ENCODE measurements at regions not wholly inside any gene's neighbourhood (a gene's known extent, or its start where the extent isn't known, plus 50 kb on each side); places are given as distances from the start of the nearest gene placed in this dataset.

DNA sequence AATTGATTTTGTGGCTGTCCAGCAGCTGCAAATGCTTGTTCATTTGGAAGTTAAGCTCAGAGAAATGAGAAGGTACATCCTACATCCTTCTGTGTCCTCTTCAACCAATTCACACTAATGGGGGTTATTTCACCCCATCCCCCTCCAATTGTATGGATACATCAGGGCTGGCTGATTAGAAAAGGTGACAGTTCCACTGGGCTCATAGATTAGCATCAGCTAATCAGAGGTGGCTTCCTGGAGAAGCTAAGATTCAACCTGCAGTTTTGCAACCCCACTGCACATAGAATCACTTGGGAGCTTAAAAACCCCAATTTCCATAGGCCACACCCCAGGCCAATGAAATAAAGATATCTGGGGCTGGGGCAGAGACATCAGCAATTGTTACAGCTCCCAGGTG, 217.7 kb upstream of the TLE3 start:
- TF ChIP-seq, protein P1, sequence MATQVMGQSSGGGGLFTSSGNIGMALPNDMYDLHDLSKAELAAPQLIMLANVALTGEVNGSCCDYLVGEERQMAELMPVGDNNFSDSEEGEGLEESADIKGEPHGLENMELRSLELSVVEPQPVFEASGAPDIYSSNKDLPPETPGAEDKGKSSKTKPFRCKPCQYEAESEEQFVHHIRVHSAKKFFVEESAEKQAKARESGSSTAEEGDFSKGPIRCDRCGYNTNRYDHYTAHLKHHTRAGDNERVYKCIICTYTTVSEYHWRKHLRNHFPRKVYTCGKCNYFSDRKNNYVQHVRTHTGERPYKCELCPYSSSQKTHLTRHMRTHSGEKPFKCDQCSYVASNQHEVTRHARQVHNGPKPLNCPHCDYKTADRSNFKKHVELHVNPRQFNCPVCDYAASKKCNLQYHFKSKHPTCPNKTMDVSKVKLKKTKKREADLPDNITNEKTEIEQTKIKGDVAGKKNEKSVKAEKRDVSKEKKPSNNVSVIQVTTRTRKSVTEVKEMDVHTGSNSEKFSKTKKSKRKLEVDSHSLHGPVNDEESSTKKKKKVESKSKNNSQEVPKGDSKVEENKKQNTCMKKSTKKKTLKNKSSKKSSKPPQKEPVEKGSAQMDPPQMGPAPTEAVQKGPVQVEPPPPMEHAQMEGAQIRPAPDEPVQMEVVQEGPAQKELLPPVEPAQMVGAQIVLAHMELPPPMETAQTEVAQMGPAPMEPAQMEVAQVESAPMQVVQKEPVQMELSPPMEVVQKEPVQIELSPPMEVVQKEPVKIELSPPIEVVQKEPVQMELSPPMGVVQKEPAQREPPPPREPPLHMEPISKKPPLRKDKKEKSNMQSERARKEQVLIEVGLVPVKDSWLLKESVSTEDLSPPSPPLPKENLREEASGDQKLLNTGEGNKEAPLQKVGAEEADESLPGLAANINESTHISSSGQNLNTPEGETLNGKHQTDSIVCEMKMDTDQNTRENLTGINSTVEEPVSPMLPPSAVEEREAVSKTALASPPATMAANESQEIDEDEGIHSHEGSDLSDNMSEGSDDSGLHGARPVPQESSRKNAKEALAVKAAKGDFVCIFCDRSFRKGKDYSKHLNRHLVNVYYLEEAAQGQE (IDR thresholded peaks at IDR 0.05; ENCODE audit: insufficient read depth in 1 of 2, low read depth in 2 of 2, low read length in 2 of 2), result no peak
- TF ChIP-seq FOXP2 (optimal IDR thresholded peaks at IDR 0.05; ENCODE audit: borderline replicate concordance, extremely low read depth, extremely low read length, insufficient read depth) (no peak), POLR2AphosphoS5 (IDR thresholded peaks at IDR 0.05; ENCODE audit: low read depth, low read length) (no peak), TAF1 (IDR thresholded peaks at IDR 0.05; ENCODE audit: borderline replicate concordance, insufficient read depth, low read length) (no peak), SIN3A (IDR thresholded peaks at IDR 0.05; ENCODE audit: borderline replicate concordance, insufficient read depth, low read length) (no peak)

DNA sequence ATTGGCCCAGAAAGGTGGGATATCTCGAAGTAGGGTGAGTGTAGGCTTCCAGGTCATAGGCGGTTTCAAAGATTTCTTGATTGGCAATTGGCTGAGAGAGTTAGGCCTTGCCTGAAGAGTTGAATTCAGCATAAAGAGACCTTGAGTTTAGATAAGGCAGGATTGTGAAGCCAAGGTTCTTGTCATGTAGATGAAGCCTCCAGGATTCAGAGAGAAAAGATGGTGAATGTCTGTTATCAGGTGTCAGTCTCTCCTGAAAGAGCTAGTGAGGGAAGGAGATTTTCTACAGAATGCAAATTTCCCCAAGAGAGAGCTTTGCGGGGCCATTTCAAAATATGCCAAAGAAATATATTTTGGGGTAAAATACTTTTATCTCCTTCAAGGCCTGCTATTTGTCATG, 217.0 kb upstream of the TLE3 start:
- TF ChIP-seq POLR2AphosphoS5 (IDR thresholded peaks at IDR 0.05; ENCODE audit: low read depth, low read length), result no peak
- no peak for TF ChIP-seq FOXP2 (optimal IDR thresholded peaks at IDR 0.05; ENCODE audit: borderline replicate concordance, extremely low read depth, extremely low read length, insufficient read depth)
- TF ChIP-seq SIN3A (IDR thresholded peaks at IDR 0.05; ENCODE audit: borderline replicate concordance, insufficient read depth, low read length), result no peak

DNA sequence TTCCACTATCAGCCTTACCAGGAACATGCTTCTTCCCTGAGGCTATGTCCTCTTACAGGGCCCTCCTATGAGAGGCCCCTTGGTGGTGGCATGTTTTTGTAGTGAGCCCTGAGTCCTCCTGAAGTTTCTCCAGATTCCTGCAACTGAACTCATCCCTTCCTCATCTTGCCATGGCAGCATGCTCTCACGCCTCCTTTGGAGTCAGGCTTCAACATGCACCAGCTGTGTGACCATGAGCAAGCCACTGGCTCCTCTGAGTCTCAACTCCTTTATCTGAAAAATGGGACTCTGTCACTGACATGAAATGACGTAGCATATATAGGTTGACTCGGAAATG, 216.3 kb upstream of the TLE3 start:
- TF ChIP-seq TAF1 (IDR thresholded peaks at IDR 0.05; ENCODE audit: borderline replicate concordance, insufficient read depth, low read length), result no peak
- TF ChIP-seq, protein P1 (IDR thresholded peaks at IDR 0.05; ENCODE audit: insufficient read depth in 1 of 2, low read depth in 2 of 2, low read length in 2 of 2), result no peak
- no peak for TF ChIP-seq SIN3A (IDR thresholded peaks at IDR 0.05; ENCODE audit: borderline replicate concordance, insufficient read depth, low read length)
- no peak for TF ChIP-seq FOXP2 (optimal IDR thresholded peaks at IDR 0.05; ENCODE audit: borderline replicate concordance, extremely low read depth, extremely low read length, insufficient read depth)
- no peak for TF ChIP-seq POLR2AphosphoS5 (IDR thresholded peaks at IDR 0.05; ENCODE audit: low read depth, low read length)

DNA sequence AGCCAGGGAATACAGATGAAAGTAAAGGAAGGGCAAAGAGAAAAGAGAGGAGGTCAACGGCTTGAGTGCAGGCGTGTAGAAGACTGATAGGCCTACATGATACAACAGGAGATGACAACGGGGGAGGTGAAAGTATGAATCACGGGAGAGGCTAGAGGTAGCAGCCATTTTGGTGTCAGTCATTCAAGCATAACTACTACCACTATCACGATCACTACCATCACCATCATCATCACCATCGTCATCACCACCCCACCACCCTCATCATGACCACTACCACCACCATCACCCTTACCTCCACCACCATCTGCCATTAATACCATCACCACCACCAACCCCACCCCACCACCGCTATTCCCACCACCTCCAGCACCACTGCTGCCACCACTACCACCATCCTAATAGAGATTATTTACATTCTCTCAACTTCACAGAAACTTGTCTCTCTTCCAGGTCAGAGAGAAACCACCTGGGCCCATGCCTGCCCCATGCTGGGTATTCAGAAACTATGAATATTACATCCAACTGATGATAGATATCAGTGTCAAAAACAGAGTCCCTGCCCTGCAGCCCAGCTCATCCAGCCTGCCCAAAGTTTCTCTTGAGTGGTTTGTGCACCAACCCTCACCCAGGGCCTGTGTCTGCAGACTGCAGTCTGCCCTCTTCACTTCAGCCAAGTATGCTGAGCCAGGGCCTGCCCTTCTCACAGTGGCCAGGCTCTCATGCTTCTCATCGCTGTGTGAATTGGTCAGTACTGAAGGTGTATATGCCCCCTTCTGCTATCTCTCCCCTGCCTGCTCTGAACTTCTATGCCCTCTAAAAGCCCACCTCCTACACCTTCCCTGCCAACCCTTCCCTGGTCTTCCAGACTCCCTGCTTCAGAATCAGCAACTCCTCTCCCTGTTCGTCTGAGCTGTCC, 215.6 kb upstream of the TLE3 start:
- no peak for TF ChIP-seq FOXP2 (optimal IDR thresholded peaks at IDR 0.05; ENCODE audit: borderline replicate concordance, extremely low read depth, extremely low read length, insufficient read depth)
- TF ChIP-seq POLR2AphosphoS5 (IDR thresholded peaks at IDR 0.05; ENCODE audit: low read depth, low read length), result no peak
- TF ChIP-seq, protein P1 (IDR thresholded peaks at IDR 0.05; ENCODE audit: insufficient read depth in 1 of 2, low read depth in 2 of 2, low read length in 2 of 2), result no peak
- TF ChIP-seq TAF1 (IDR thresholded peaks at IDR 0.05; ENCODE audit: borderline replicate concordance, insufficient read depth, low read length), result no peak
- TF ChIP-seq SIN3A (IDR thresholded peaks at IDR 0.05; ENCODE audit: borderline replicate concordance, insufficient read depth, low read length), result no peak

DNA sequence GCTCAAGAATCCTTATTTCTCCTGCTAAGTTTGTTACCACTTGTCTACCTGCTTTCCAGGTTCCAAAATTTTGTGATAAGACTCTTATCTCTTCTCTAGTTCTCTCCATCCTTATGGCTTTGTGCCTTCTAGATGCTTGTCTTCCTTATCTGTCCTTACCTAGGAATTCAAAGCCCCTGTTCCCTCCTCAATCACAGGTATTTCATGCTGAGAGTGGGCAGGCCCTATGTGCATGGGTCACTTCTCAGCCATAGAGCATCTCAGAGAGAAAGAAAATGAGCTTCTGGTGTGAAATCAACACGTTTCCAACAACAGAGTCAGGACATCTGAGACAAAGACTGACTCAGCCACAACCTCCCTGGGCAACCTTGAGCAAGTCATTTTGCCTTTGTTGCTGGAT, 214.1 kb upstream of the TLE3 start:
- TF ChIP-seq FOXP2 (optimal IDR thresholded peaks at IDR 0.05; ENCODE audit: borderline replicate concordance, extremely low read depth, extremely low read length, insufficient read depth) (no peak), POLR2AphosphoS5 (IDR thresholded peaks at IDR 0.05; ENCODE audit: low read depth, low read length) (no peak), TAF1 (IDR thresholded peaks at IDR 0.05; ENCODE audit: borderline replicate concordance, insufficient read depth, low read length) (no peak), SIN3A (IDR thresholded peaks at IDR 0.05; ENCODE audit: borderline replicate concordance, insufficient read depth, low read length) (no peak)
- TF ChIP-seq, protein P1 (IDR thresholded peaks at IDR 0.05; ENCODE audit: insufficient read depth in 1 of 2, low read depth in 2 of 2, low read length in 2 of 2), result no peak
